HG03460 (cell line): ENCODE measurements at regions not wholly inside any gene's neighbourhood (a gene's known extent, or its start where the extent isn't known, plus 50 kb on each side); places are given as distances from the start of the nearest gene placed in this dataset.
"Not testable (repeated sequence)": the region's sequence is repeated elsewhere in the genome, so short reads cannot be mapped to it uniquely, and the experiment has no call there.

Experiments used
- ATAC-seq: cut with Tn5 transposase; IDR thresholded peaks from one replicate; pipeline ENCODE4 v1.9.1; 2021; ENCODE audit not compliant: unreplicated experiment

GRCh38 chr12:114858388-114859146, 174.6 kb upstream of the TBX3 start:
- ATAC-seq = no peak

- ATAC-seq = no peak
These were observed 171.7 kb upstream of the TBX3 start for GRCh38 chr12:114855678-114856077.

- no peak for ATAC-seq
These were observed 169.1 kb upstream of the TBX3 start for GRCh38 chr12:114852976-114853529.

- no peak for ATAC-seq
These were observed 168.0 kb upstream of the TBX3 start for GRCh38 chr12:114851981-114852380.

- no peak for ATAC-seq
These were observed 166.8 kb upstream of the TBX3 start for GRCh38 chr12:114850661-114851275.

GRCh38 chr12:114848666-114849065, 164.7 kb upstream of the TBX3 start:
- no peak for ATAC-seq

- ATAC-seq = no peak
These were observed 163.6 kb upstream of the TBX3 start for GRCh38 chr12:114847441-114848035.

- ATAC-seq = no peak
These were observed 162.8 kb upstream of the TBX3 start for GRCh38 chr12:114846771-114847170.

- ATAC-seq = no peak
These were observed 157.7 kb upstream of the TBX3 start for GRCh38 chr12:114841557-114842251.

- ATAC-seq = no peak
These were observed 154.5 kb upstream of the TBX3 start for GRCh38 chr12:114838480-114838879.

GRCh38 chr12:114836609-114837008, 152.6 kb upstream of the TBX3 start:
- no peak for ATAC-seq

- ATAC-seq = no peak
These were observed 151.1 kb upstream of the TBX3 start for GRCh38 chr12:114835031-114835430.

GRCh38 chr12:114834621-114835020, 150.6 kb upstream of the TBX3 start:
- no peak for ATAC-seq

GRCh38 chr12:114829833-114830232, 145.9 kb upstream of the TBX3 start:
- ATAC-seq = no peak

- not testable (repeated sequence) for ATAC-seq
These were observed 145.3 kb upstream of the TBX3 start for GRCh38 chr12:114829244-114829643.

GRCh38 chr12:114827461-114827860, 143.5 kb upstream of the TBX3 start:
- no peak for ATAC-seq

GRCh38 chr12:114826244-114826643, 142.3 kb upstream of the TBX3 start:
- ATAC-seq = no peak

GRCh38 chr12:114823724-114824123, 139.7 kb upstream of the TBX3 start:
- ATAC-seq = no peak

- ATAC-seq = no peak
These were observed 137.6 kb upstream of the TBX3 start for GRCh38 chr12:114821570-114821969.

- no peak for ATAC-seq
These were observed 136.8 kb upstream of the TBX3 start for GRCh38 chr12:114820796-114821195.
